GM12878 (cell line): ENCODE measurements at regions not wholly inside any gene's neighbourhood (a gene's known extent, or its start where the extent isn't known, plus 50 kb on each side); places are given as distances from the start of the nearest gene placed in this dataset.

ENCODE experiments used
- ATAC-seq: fragments of 200-7000 bp; cut with Tn5 transposase; 3 replicates; pipeline ENCODE4 v1.9.1; 2020; ENCODE audit warnings: mild to moderate bottlenecking, moderate library complexity
- BruUV-seq: library from RNA; stranded (reverse); fragments of 400-500 nt; replicated peaks from 2 replicates; lab custom pipeline; 2021; lab: Mats Ljungman, UMichigan
- CTCF ChIA-PET: fragments of 300-600 bp; sonication (Branson Sonifier 250); formaldehyde crosslinking; extraction: SDS; loops from one replicate; lab custom pipeline; 2021; ENCODE audit warnings: inconsistent platforms; lab: Yijun Ruan, JAX
- POLR2A ChIA-PET: fragments of 350-600 bp; formaldehyde crosslinking; extraction: SDS; loops from one replicate; lab custom pipeline; 2021; ENCODE audit warnings: inconsistent platforms; lab: Charles Lee
- RAD21 ChIA-PET: fragments of 300-600 bp; sonication (Branson Sonifier 250); formaldehyde crosslinking; loops from one replicate; lab custom pipeline; 2023; ENCODE audit warnings: antibody characterized with exemption; ENCODE audit not compliant: unreplicated experiment; lab: Charles Lee
- SMC1A ChIA-PET: fragments of 300-600 bp; sonication (Branson Sonifier 250); formaldehyde crosslinking; loops from one replicate; lab custom pipeline; 2023; ENCODE audit not compliant: unreplicated experiment, uncharacterized antibody; lab: Charles Lee
- DNase-seq: peaks from one replicate; pipeline ENCODE4 v3.0.0-alpha.2; 2011; ENCODE audit warnings: low read depth, low spot score
- FAIRE-seq: peaks from 3 replicates; lab custom pipeline; 2011; peaks lifted over from hg19 to GRCh38; lab: Jason Lieb, UNC
- H2AFZ ChIP-seq: 2 replicates; pipeline ENCODE4 v1.6.0; 2011; ENCODE audit warnings: low read depth, low read length, control low read depth; ENCODE audit not compliant: control insufficient read depth
- H3K27ac ChIP-seq: 2 replicates; pipeline ENCODE4 v1.5.1; 2011; ENCODE audit warnings: control low read depth; ENCODE audit not compliant: control insufficient read depth, insufficient read depth
- H3K27me3 ChIP-seq, 2 experiments: replicated peaks in 1 of 2; 2 replicates each; pipeline versions ENCODE4 v1.6.0 to v1.6.1; 2011; ENCODE audit warnings: low read length in 1 of 2; ENCODE audit not compliant: control insufficient read depth in 2 of 2, insufficient read depth in 2 of 2
- H3K36me3 ChIP-seq, 2 experiments: 2 replicates each; pipeline ENCODE4 v1.5.1; 2011; ENCODE audit warnings: low read length in 1 of 2; ENCODE audit not compliant: control insufficient read depth in 2 of 2, insufficient read depth in 2 of 2
- H3K4me1 ChIP-seq: 2 replicates; pipeline ENCODE4 v1.6.1; 2011; ENCODE audit warnings: mild to moderate bottlenecking, low read length, moderate library complexity, mixed read lengths; ENCODE audit not compliant: control insufficient read depth, insufficient read depth
- H3K4me2 ChIP-seq: 2 replicates; pipeline ENCODE4 v1.6.0; 2011; ENCODE audit warnings: control low read depth; ENCODE audit not compliant: control insufficient read depth, insufficient read depth
- H3K4me3 ChIP-seq: fragments of 200-600 bp; sonication (generic); 2 replicates; pipeline ENCODE4 v1.5.1; 2016
- H3K79me2 ChIP-seq: 2 replicates; pipeline ENCODE4 v1.6.0; 2011; ENCODE audit warnings: low read length; ENCODE audit not compliant: control insufficient read depth, insufficient read depth
- H3K9ac ChIP-seq: 2 replicates; pipeline ENCODE4 v1.8.0; 2011; ENCODE audit warnings: low read length, control low read depth, mixed read lengths; ENCODE audit not compliant: control insufficient read depth, insufficient read depth
- H3K9me3 ChIP-seq: replicated peaks from 3 replicates; pipeline ENCODE4 v1.5.1; 2011; ENCODE audit warnings: mild to moderate bottlenecking, low read length; ENCODE audit not compliant: control insufficient read depth, insufficient read depth
- H4K20me1 ChIP-seq: 2 replicates; pipeline ENCODE4 v1.6.0; 2011; ENCODE audit not compliant: control insufficient read depth, insufficient read depth
- BMI1 ChIP-seq: fragments of 450-650 bp; IDR thresholded peaks from 2 replicates; pipeline ENCODE4 v1.6.1; 2016; ENCODE audit warnings: mild to moderate bottlenecking, moderate library complexity, borderline replicate concordance
- CHD1 ChIP-seq: IDR thresholded peaks from 2 replicates; pipeline ENCODE4 v1.6.1; 2012; ENCODE audit warnings: low read depth, low read length, improper control_type of control experiment
- CREB1 ChIP-seq: IDR thresholded peaks from 2 replicates; pipeline ENCODE4 v1.6.1; 2012; ENCODE audit warnings: low read depth, mild to moderate bottlenecking, inconsistent platforms
- EP300 ChIP-seq, 2 experiments: fragments of 150-350 bp in 1 of 2; IDR thresholded peaks; 2 replicates each; pipeline ENCODE4 v1.6.1; 2011 to 2012; ENCODE audit warnings: low read depth in 2 of 2, low read length in 2 of 2, borderline replicate concordance in 1 of 2, improper control_type of control experiment in 1 of 2, inconsistent platforms in 1 of 2; ENCODE audit not compliant: control insufficient read depth in 1 of 2
- JUND ChIP-seq: IDR thresholded peaks from 2 replicates; pipeline ENCODE4 v1.6.1; 2012; ENCODE audit warnings: low read depth, mild to moderate bottlenecking, low read length, improper control_type of control experiment, moderate library complexity
- NBN ChIP-seq: fragments of 450-650 bp; IDR thresholded peaks from 2 replicates; pipeline ENCODE4 v1.6.1; 2016
- RAD51 ChIP-seq: fragments of 450-650 bp; IDR thresholded peaks from 2 replicates; pipeline ENCODE4 v1.6.1; 2016; ENCODE audit warnings: moderate library complexity, mild to moderate bottlenecking, inconsistent platforms
- RUNX3 ChIP-seq: IDR thresholded peaks from 2 replicates; pipeline ENCODE4 v1.6.1; 2012; ENCODE audit warnings: low read length, inconsistent platforms
- SRF ChIP-seq, 2 experiments: IDR thresholded peaks; 2 replicates each; pipeline ENCODE4 v1.6.1; 2011; ENCODE audit warnings: low read depth in 2 of 2, low read length in 2 of 2, mild to moderate bottlenecking in 1 of 2, moderate library complexity in 1 of 2
- SUPT20H ChIP-seq: IDR thresholded peaks from 2 replicates; pipeline ENCODE4 v1.6.1; 2011; ENCODE audit warnings: low read depth, mild to moderate bottlenecking, low read length, moderate library complexity, borderline replicate concordance; ENCODE audit not compliant: control insufficient read depth
- TCF12 ChIP-seq: IDR thresholded peaks from 2 replicates; pipeline ENCODE4 v1.6.1; 2011; ENCODE audit warnings: low read depth, mild to moderate bottlenecking, low read length
- ZNF217 ChIP-seq: fragments of 450-650 bp; IDR thresholded peaks from 2 replicates; pipeline ENCODE4 v1.6.1; 2017; ENCODE audit warnings: antibody characterized with exemption, mild to moderate bottlenecking
- in situ Hi-C: fragments of 300-500 bp; cut with MboI; formaldehyde crosslinking; loops from 9 replicates; pipeline ENCODE4 v1.14.3; 2018; ENCODE audit warnings: mixed read lengths
- intact Hi-C: fragments of 100-400 bp; cut with micrococcal nuclease; formaldehyde crosslinking; loops from one replicate; pipeline ENCODE4 v1.14.2; 2022; ENCODE audit not compliant: unreplicated experiment
- TF ChIP-seq, protein P1 (sequence below): IDR thresholded peaks from 2 replicates; pipeline ENCODE4 v1.6.1; 2012; ENCODE audit warnings: mild to moderate bottlenecking, low read depth, low read length
- TF ChIP-seq, protein P2 (sequence below): fragments of 450-650 bp; IDR thresholded peaks from 2 replicates; pipeline ENCODE4 v1.6.1; 2017; ENCODE audit warnings: mild to moderate bottlenecking, low read depth, inconsistent platforms; ENCODE audit not compliant: poor library complexity, severe bottlenecking
- TF ChIP-seq, protein P3 (sequence below): fragments of 450-650 bp; IDR thresholded peaks from 2 replicates; pipeline ENCODE4 v1.6.1; 2016; ENCODE audit warnings: mild to moderate bottlenecking
- TF ChIP-seq, protein P4 (sequence below): fragments of 450-650 bp; formaldehyde crosslinking; IDR thresholded peaks from 2 replicates; pipeline ENCODE4 v1.5.0; 2022; ENCODE audit warnings: mild to moderate bottlenecking, missing genetic modification characterization

DNA sequence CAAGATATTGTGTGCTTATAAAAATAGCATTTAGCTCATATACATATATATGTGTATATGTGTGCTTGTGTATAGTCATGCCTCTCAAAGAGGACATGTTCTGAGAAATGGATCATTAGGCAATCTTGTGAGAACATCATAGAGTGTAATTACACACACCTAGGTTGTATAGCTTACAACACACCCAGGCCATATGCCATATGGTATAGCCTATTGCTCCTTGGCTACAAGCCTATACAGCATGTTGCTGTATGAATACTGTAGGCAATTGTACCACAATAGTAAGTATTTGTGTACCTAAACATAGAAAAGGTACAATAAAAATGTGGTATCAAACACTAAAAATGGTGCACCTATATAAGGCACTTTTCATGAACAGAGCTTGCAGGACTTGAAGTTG is 1510.5 kb upstream of the LRRTM3 start:
- RAD21 ChIA-PET = no interaction called here
- FAIRE-seq = no peak
- intact Hi-C loops = no loop called here
- CTCF ChIA-PET = no interaction called here
- POLR2A ChIA-PET = no interaction called here
- ATAC-seq = no peak
- H3K4me3 ChIP-seq = no peak overlapping the region
- no peaks in the 10 kb centered on the region for H3K36me3 ChIP-seq
- H3K27me3 ChIP-seq = no peaks in the 10 kb centered on the region
- H2AFZ ChIP-seq = no peak overlapping the region
- in situ Hi-C loops = no loop called here
- H3K9ac ChIP-seq = no peak overlapping the region
- H4K20me1 ChIP-seq = no peaks in the 10 kb centered on the region
- no peaks in the 10 kb centered on the region for H3K4me1 ChIP-seq
- H3K4me2 ChIP-seq = no peak overlapping the region
- H3K9me3 ChIP-seq = no peaks in the 10 kb centered on the region
- SMC1A ChIA-PET = interaction anchor here (0.6 kb wide), 1 partner anchor 1424 kb away, joined by 4 read pairs; no protein-coding TSS in a partner anchor
- H3K27ac ChIP-seq = no peak overlapping the region
- H3K79me2 ChIP-seq = no peaks in the 10 kb centered on the region
- DNase-seq = no peak
- BruUV-seq = no TSS peak
- TF ChIP-seq ZNF217 (no peak), SUPT20H (no peak), BMI1 (no peak), JUND (no peak), NBN (no peak), SRF (IDR thresholded peaks at IDR 0.05; ENCODE audit: low read depth in 2 of 2, low read length in 2 of 2) (no peak), TCF12 (no peak), CHD1 (no peak), CREB1 (no peak), RAD51 (no peak), EP300 (IDR thresholded peaks at IDR 0.05; ENCODE audit: borderline replicate concordance in 1 of 2, control insufficient read depth in 1 of 2, low read depth in 2 of 2, low read length in 2 of 2) (no peak), RUNX3 (no peak)
- TF ChIP-seq, protein P1, sequence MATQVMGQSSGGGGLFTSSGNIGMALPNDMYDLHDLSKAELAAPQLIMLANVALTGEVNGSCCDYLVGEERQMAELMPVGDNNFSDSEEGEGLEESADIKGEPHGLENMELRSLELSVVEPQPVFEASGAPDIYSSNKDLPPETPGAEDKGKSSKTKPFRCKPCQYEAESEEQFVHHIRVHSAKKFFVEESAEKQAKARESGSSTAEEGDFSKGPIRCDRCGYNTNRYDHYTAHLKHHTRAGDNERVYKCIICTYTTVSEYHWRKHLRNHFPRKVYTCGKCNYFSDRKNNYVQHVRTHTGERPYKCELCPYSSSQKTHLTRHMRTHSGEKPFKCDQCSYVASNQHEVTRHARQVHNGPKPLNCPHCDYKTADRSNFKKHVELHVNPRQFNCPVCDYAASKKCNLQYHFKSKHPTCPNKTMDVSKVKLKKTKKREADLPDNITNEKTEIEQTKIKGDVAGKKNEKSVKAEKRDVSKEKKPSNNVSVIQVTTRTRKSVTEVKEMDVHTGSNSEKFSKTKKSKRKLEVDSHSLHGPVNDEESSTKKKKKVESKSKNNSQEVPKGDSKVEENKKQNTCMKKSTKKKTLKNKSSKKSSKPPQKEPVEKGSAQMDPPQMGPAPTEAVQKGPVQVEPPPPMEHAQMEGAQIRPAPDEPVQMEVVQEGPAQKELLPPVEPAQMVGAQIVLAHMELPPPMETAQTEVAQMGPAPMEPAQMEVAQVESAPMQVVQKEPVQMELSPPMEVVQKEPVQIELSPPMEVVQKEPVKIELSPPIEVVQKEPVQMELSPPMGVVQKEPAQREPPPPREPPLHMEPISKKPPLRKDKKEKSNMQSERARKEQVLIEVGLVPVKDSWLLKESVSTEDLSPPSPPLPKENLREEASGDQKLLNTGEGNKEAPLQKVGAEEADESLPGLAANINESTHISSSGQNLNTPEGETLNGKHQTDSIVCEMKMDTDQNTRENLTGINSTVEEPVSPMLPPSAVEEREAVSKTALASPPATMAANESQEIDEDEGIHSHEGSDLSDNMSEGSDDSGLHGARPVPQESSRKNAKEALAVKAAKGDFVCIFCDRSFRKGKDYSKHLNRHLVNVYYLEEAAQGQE = no peak
- TF ChIP-seq, protein P2, sequence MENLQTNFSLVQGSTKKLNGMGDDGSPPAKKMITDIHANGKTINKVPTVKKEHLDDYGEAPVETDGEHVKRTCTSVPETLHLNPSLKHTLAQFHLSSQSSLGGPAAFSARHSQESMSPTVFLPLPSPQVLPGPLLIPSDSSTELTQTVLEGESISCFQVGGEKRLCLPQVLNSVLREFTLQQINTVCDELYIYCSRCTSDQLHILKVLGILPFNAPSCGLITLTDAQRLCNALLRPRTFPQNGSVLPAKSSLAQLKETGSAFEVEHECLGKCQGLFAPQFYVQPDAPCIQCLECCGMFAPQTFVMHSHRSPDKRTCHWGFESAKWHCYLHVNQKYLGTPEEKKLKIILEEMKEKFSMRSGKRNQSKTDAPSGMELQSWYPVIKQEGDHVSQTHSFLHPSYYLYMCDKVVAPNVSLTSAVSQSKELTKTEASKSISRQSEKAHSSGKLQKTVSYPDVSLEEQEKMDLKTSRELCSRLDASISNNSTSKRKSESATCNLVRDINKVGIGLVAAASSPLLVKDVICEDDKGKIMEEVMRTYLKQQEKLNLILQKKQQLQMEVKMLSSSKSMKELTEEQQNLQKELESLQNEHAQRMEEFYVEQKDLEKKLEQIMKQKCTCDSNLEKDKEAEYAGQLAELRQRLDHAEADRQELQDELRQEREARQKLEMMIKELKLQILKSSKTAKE = no peak
- TF ChIP-seq, protein P3, sequence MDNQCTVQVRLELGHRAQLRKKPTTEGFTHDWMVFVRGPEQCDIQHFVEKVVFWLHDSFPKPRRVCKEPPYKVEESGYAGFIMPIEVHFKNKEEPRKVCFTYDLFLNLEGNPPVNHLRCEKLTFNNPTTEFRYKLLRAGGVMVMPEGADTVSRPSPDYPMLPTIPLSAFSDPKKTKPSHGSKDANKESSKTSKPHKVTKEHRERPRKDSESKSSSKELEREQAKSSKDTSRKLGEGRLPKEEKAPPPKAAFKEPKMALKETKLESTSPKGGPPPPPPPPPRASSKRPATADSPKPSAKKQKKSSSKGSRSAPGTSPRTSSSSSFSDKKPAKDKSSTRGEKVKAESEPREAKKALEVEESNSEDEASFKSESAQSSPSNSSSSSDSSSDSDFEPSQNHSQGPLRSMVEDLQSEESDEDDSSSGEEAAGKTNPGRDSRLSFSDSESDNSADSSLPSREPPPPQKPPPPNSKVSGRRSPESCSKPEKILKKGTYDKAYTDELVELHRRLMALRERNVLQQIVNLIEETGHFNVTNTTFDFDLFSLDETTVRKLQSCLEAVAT = no peak
- TF ChIP-seq, protein P4, sequence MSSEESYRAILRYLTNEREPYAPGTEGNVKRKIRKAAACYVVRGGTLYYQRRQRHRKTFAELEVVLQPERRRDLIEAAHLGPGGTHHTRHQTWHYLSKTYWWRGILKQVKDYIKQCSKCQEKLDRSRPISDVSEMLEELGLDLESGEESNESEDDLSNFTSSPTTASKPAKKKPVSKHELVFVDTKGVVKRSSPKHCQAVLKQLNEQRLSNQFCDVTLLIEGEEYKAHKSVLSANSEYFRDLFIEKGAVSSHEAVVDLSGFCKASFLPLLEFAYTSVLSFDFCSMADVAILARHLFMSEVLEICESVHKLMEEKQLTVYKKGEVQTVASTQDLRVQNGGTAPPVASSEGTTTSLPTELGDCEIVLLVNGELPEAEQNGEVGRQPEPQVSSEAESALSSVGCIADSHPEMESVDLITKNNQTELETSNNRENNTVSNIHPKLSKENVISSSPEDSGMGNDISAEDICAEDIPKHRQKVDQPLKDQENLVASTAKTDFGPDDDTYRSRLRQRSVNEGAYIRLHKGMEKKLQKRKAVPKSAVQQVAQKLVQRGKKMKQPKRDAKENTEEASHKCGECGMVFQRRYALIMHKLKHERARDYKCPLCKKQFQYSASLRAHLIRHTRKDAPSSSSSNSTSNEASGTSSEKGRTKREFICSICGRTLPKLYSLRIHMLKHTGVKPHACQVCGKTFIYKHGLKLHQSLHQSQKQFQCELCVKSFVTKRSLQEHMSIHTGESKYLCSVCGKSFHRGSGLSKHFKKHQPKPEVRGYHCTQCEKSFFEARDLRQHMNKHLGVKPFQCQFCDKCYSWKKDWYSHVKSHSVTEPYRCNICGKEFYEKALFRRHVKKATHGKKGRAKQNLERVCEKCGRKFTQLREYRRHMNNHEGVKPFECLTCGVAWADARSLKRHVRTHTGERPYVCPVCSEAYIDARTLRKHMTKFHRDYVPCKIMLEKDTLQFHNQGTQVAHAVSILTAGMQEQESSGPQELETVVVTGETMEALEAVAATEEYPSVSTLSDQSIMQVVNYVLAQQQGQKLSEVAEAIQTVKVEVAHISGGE (CRISPR knock-in tag) = no peak
